ENCODE measurements at regions not wholly inside any gene's neighbourhood (a gene's known extent, or its start where the extent isn't known, plus 50 kb on each side); places are given as distances from the start of the nearest gene placed in this dataset.

GRCh38 chr2:234376229-234376628, 120.7 kb downstream of the ARL4C start:
- no peak for TF ChIP-seq CTCF (IDR thresholded peaks at IDR 0.05; ENCODE audit: low read length)
- TF ChIP-seq EZH2 (IDR thresholded peaks at IDR 0.05; ENCODE audit: borderline replicate concordance, low read length), result no peak
- no peak overlapping the region for H3K27ac ChIP-seq (ENCODE audit: low read depth, low read length, poor library complexity, severe bottlenecking)
- no peaks in the 10 kb centered on the region for H3K79me2 ChIP-seq (ENCODE audit: insufficient read depth, low read length)
- no peak overlapping the region for H3K4me3 ChIP-seq (ENCODE audit: low read depth, low read length, poor library complexity, severe bottlenecking)
- no peaks in the 10 kb centered on the region for H3K36me3 ChIP-seq (ENCODE audit: insufficient read depth, low read length)
- H3K4me2 ChIP-seq (ENCODE audit: low read length), result no peak overlapping the region
- H3K4me1 ChIP-seq (ENCODE audit: insufficient read depth, low read length, severe bottlenecking), result peaks cover 10% of the 10 kb centered on the region
- no peaks in the 10 kb centered on the region for H3K9me3 ChIP-seq (ENCODE audit: low read length)
- no peaks in the 10 kb centered on the region for H3K9me2 ChIP-seq (ENCODE audit: low read depth, low read length)
- no peak overlapping the region for H2AFZ ChIP-seq (ENCODE audit: low read length)
- H3K27me3 ChIP-seq (ENCODE audit: insufficient read depth, low read length), result no peaks in the 10 kb centered on the region
- H4K20me1 ChIP-seq (ENCODE audit: insufficient read depth, low read length), result no peaks in the 10 kb centered on the region
- H3F3A ChIP-seq (ENCODE audit: insufficient read depth, low read length), result no peaks in the 10 kb centered on the region
- no peak overlapping the region for H3K9ac ChIP-seq (ENCODE audit: low read length)

- H3K36me3 ChIP-seq (ENCODE audit: insufficient read depth, low read length), result no peaks in the 10 kb centered on the region
- TF ChIP-seq EZH2 (IDR thresholded peaks at IDR 0.05; ENCODE audit: borderline replicate concordance, low read length) (no peak), CTCF (IDR thresholded peaks at IDR 0.05; ENCODE audit: low read length) (no peak)
- H4K20me1 ChIP-seq (ENCODE audit: insufficient read depth, low read length), result no peaks in the 10 kb centered on the region
- no peak overlapping the region for H2AFZ ChIP-seq (ENCODE audit: low read length)
- no peaks in the 10 kb centered on the region for H3F3A ChIP-seq (ENCODE audit: insufficient read depth, low read length)
- H3K27me3 ChIP-seq (ENCODE audit: insufficient read depth, low read length), result no peaks in the 10 kb centered on the region
- no peak overlapping the region for H3K9ac ChIP-seq (ENCODE audit: low read length)
- no peaks in the 10 kb centered on the region for H3K9me3 ChIP-seq (ENCODE audit: low read length)
- peaks cover 10% of the 10 kb centered on the region for H3K4me1 ChIP-seq (ENCODE audit: insufficient read depth, low read length, severe bottlenecking)
- H3K27ac ChIP-seq (ENCODE audit: low read depth, low read length, poor library complexity, severe bottlenecking), result no peak overlapping the region
- no peaks in the 10 kb centered on the region for H3K79me2 ChIP-seq (ENCODE audit: insufficient read depth, low read length)
- H3K4me3 ChIP-seq (ENCODE audit: low read depth, low read length, poor library complexity, severe bottlenecking), result no peak overlapping the region
- H3K9me2 ChIP-seq (ENCODE audit: low read depth, low read length), result no peaks in the 10 kb centered on the region
- H3K4me2 ChIP-seq (ENCODE audit: low read length), result no peak overlapping the region
Observed at GRCh38 chr2:234375176-234375880, 121.6 kb downstream of the ARL4C start.

DNA sequence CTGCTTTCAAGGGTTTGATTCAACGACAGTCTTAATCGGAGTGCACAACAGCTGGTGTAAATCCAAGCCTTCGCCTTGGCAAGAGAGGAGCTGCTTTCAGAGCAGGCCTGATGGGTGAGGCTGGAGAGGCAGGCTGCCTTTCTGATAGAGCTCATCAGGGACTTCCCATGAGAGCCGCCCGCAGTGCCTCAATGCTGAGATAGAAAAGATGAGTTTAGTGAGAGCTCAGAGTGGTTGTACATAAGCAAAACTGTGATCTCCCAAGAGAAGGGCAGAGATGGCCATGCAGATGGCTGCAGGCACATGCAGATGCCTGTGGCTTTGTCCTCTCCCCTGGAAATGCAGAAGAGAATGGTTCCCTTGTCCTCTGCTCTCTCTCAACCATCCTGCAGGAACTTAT, 122.1 kb downstream of the ARL4C start:
- H3K9me3 ChIP-seq (ENCODE audit: low read length), result no peaks in the 10 kb centered on the region
- H3F3A ChIP-seq (ENCODE audit: insufficient read depth, low read length), result no peaks in the 10 kb centered on the region
- H3K4me1 ChIP-seq (ENCODE audit: insufficient read depth, low read length, severe bottlenecking), result peaks cover 10% of the 10 kb centered on the region
- H3K27ac ChIP-seq (ENCODE audit: low read depth, low read length, poor library complexity, severe bottlenecking), result no peak overlapping the region
- no peak overlapping the region for H3K4me2 ChIP-seq (ENCODE audit: low read length)
- H2AFZ ChIP-seq (ENCODE audit: low read length), result no peak overlapping the region
- no peaks in the 10 kb centered on the region for H3K79me2 ChIP-seq (ENCODE audit: insufficient read depth, low read length)
- no peak overlapping the region for H3K4me3 ChIP-seq (ENCODE audit: low read depth, low read length, poor library complexity, severe bottlenecking)
- H4K20me1 ChIP-seq (ENCODE audit: insufficient read depth, low read length), result no peaks in the 10 kb centered on the region
- no peak for TF ChIP-seq EZH2 (IDR thresholded peaks at IDR 0.05; ENCODE audit: borderline replicate concordance, low read length)
- no peak for TF ChIP-seq CTCF (IDR thresholded peaks at IDR 0.05; ENCODE audit: low read length)
- no peak overlapping the region for H3K9ac ChIP-seq (ENCODE audit: low read length)
- no peaks in the 10 kb centered on the region for H3K9me2 ChIP-seq (ENCODE audit: low read depth, low read length)
- H3K27me3 ChIP-seq (ENCODE audit: insufficient read depth, low read length), result no peaks in the 10 kb centered on the region
- H3K36me3 ChIP-seq (ENCODE audit: insufficient read depth, low read length), result no peaks in the 10 kb centered on the region
